Peyer's patch (tissue), 4 donors: ENCODE measurements at regions not wholly inside any gene's neighbourhood (a gene's known extent, or its start where the extent isn't known, plus 50 kb on each side); places are given as distances from the start of the nearest gene placed in this dataset.

Source experiments
- DNase-seq, 3 donors: peaks; one replicate each; pipeline ENCODE4 v3.0.0-alpha.2; 2017 to 2019
- H3K27ac ChIP-seq, 4 donors: fragments of 200-600 bp; sonication (generic); one replicate each; pipeline ENCODE4 v1.5.1; 2016 to 2019
- H3K27me3 ChIP-seq, 2 donors: fragments of 200-600 bp; sonication (generic); one replicate each; pipeline ENCODE4 v1.5.1; 2019
- H3K36me3 ChIP-seq, 3 donors: fragments of 200-600 bp; sonication (generic); one replicate each; pipeline ENCODE4 v1.5.1; 2016 to 2019
- H3K4me1 ChIP-seq, 4 donors: fragments of 200-600 bp; sonication (generic); one replicate each; pipeline ENCODE4 v1.5.1; 2016 to 2019
- H3K4me3 ChIP-seq, 4 donors: fragments of 200-600 bp; sonication (generic); 1 replicate in 3 of 4; 2 replicates in 1 of 4; pipeline ENCODE4 v1.5.1; 2016 to 2019; ENCODE audit warnings: mild to moderate bottlenecking in 1 of 4
- H3K9me3 ChIP-seq, 4 donors: fragments of 200-600 bp; sonication (generic); one replicate each; pipeline ENCODE4 v1.5.1; 2016 to 2019; ENCODE audit warnings: mild to moderate bottlenecking in 1 of 4
- POLR2A ChIP-seq, 2 donors: fragments of 450-650 bp; IDR thresholded peaks; one replicate each; pipeline ENCODE4 v1.5.1; 2017; ENCODE audit warnings: antibody characterized with exemption in 2 of 2, mild to moderate bottlenecking in 2 of 2, moderate library complexity in 2 of 2
- TF ChIP-seq, protein P1 (sequence below), 6 experiments: fragments of 450-650 bp in 4 of 6; fragments of 200-600 bp in 2 of 6; sonication (generic) in 1 of 6; IDR thresholded peaks; one replicate each; pipeline ENCODE4 v1.5.1; 2017 to 2019; ENCODE audit warnings: antibody characterized with exemption in 6 of 6, mild to moderate bottlenecking in 3 of 6, moderate library complexity in 1 of 6

DNA sequence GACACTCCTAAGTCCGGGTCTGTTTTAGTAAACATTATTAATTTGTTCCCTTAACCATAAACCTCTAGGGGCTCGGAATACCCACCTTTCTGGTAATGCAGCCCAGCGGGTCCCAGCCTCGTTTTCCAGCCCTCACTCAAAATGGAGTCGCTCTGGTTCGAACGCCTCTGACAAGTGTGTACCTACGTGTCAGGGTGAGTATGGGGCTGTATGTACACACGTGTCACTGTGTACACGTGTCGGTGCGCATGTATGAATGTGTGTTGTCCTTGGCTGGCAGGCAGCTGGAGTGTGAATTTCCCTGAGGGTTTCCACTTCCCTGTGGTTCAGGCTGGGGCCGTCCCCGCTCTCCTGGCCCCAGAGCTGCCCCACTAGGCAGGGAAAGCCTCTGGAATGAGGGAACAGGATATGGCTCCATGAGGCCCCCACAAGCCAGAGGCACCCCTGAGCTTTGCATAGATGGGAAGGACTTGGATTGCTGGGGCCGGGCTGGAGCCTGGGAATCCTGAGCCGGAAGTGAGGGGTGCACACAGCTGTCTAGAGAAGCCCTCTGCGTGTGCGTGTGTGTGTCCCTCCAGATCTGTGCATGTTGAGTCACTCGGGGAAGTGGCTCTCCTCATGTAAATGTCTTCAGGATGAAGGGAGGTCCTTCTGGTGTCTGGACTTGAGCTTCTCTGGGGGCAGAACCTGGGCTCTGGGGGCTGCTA is 160.8 kb upstream of the IER5L start:
- H3K4me1 ChIP-seq, result peaks cover 4 to 33% (median 14%) of the 10 kb centered on the region in 4 donors
- H3K9me3 ChIP-seq, result no peaks in the 10 kb centered on the region
- no peak overlapping the region for H3K4me3 ChIP-seq
- H3K27me3 ChIP-seq, result no peaks in the 10 kb centered on the region
- no peak for DNase-seq
- no peak for TF ChIP-seq POLR2A (IDR thresholded peaks at IDR 0.05)
- TF ChIP-seq, protein P1, sequence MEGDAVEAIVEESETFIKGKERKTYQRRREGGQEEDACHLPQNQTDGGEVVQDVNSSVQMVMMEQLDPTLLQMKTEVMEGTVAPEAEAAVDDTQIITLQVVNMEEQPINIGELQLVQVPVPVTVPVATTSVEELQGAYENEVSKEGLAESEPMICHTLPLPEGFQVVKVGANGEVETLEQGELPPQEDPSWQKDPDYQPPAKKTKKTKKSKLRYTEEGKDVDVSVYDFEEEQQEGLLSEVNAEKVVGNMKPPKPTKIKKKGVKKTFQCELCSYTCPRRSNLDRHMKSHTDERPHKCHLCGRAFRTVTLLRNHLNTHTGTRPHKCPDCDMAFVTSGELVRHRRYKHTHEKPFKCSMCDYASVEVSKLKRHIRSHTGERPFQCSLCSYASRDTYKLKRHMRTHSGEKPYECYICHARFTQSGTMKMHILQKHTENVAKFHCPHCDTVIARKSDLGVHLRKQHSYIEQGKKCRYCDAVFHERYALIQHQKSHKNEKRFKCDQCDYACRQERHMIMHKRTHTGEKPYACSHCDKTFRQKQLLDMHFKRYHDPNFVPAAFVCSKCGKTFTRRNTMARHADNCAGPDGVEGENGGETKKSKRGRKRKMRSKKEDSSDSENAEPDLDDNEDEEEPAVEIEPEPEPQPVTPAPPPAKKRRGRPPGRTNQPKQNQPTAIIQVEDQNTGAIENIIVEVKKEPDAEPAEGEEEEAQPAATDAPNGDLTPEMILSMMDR (IDR thresholded peaks at IDR 0.05), result no peak
- H3K36me3 ChIP-seq, result no peaks in the 10 kb centered on the region
- H3K27ac ChIP-seq, result peak overlapping the region in 3 of 4 donors; percentile 31 to 52 (median 46)

DNA sequence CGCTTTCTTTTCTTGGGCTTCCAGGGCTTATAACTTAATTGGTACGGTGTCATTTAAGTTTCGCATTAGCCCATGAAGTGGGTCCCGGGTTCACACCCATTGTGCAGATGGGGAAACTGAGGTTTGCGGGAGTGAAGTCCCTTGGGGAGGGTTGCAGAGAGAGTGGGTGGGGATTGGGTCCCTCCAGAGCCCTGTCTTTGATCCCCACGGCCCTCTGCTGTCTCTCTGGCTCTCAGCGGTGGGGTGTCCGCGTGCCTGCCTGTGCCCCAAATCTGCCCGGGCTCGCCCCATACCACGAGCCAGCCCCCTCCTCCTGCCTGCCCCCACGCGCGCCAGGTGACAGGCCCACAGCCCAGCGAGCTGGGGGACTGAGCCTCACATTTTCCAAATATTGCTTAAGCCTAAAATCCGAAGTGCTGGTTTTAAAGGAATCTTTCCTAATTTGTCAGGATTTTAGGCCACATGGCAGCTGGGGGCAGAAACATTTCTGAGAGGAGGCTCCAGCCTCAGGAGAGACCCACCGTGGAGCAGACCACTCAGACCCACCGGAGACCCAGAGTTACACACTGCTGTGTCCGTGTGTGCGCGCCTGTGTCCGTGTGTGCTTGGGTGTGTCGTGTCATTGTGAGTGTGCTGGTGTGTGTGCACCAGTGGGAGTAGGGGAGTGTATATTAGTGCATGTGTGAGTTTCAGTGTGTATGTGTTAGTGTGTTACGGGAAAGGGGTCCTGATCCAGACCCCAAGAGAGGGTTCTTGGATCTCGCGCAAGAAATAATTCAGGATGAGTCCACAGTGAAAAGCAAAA is 159.5 kb upstream of the IER5L start:
- DNase-seq, result no peak
- H3K27ac ChIP-seq, result peak overlapping the region; percentile 15 to 78 (median 58)
- TF ChIP-seq, protein P1 (IDR thresholded peaks at IDR 0.05), result no peak
- TF ChIP-seq POLR2A (IDR thresholded peaks at IDR 0.05), result no peak
- H3K9me3 ChIP-seq, result no peaks in the 10 kb centered on the region
- H3K4me3 ChIP-seq, result peak overlapping the region; percentile 25 to 41 (median 28)
- no peaks in the 10 kb centered on the region for H3K36me3 ChIP-seq
- peaks cover 6 to 35% (median 15%) of the 10 kb centered on the region in 4 donors for H3K4me1 ChIP-seq
- no peaks in the 10 kb centered on the region for H3K27me3 ChIP-seq

- TF ChIP-seq POLR2A (IDR thresholded peaks at IDR 0.05), result no peak
- TF ChIP-seq, protein P1 (IDR thresholded peaks at IDR 0.05), result no peak
- Histone ChIP-seq H3K9me3 (no peaks in the 10 kb centered on the region), H3K36me3 (no peaks in the 10 kb centered on the region), H3K4me1 (peaks cover 6 to 35% (median 15%) of the 10 kb centered on the region in 4 donors), H3K27me3 (no peaks in the 10 kb centered on the region), H3K4me3 (peak overlapping the region; percentile 25 to 41 (median 28)), H3K27ac (peak overlapping the region; percentile 15 to 78 (median 58))
- DNase-seq, result peak in 1 of 3 donors; percentile 55
Measured at GRCh38 chr9:129336601-129337331, 158.7 kb upstream of the IER5L start.

DNA sequence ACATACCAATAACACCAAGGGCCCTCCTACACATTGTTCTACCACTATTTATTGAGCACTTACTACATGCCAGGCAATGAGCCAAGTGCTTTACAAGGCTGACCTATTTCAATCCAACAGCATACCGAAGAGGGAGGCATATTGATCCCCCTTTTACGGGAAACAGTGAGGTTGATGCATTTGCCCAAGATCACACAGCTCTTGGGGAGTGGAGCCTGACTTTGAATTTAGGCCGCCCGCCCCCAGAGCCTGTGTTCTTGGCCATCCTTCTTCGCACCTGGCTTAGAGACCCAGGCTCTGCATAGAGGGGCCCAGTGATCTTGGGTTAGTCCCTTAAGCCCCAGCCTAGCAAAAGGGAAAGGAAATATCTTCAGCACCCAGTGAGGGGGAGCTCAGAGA is 158.1 kb upstream of the IER5L start:
- no peak for DNase-seq
- Histone ChIP-seq H3K27ac (peak overlapping the region; percentile 15 to 78 (median 58)), H3K36me3 (no peaks in the 10 kb centered on the region), H3K4me3 (peak overlapping the region; percentile 25 to 41 (median 28)), H3K27me3 (no peaks in the 10 kb centered on the region), H3K4me1 (peaks cover 6 to 35% (median 15%) of the 10 kb centered on the region in 4 donors), H3K9me3 (no peaks in the 10 kb centered on the region)
- TF ChIP-seq, protein P1 (IDR thresholded peaks at IDR 0.05), result no peak
- TF ChIP-seq POLR2A (IDR thresholded peaks at IDR 0.05), result no peak

- Histone ChIP-seq H3K27me3 (no peaks in the 10 kb centered on the region), H3K4me1 (peaks cover 6 to 35% (median 15%) of the 10 kb centered on the region in 4 donors), H3K9me3 (peaks cover 0 to 3% (median 0%) of the 10 kb centered on the region in 4 donors), H3K27ac (peak overlapping the region in 3 of 4 donors; percentile 35 to 78 (median 53)), H3K36me3 (no peaks in the 10 kb centered on the region), H3K4me3 (no peak overlapping the region)
- TF ChIP-seq, protein P1 (IDR thresholded peaks at IDR 0.05), result no peak
- TF ChIP-seq POLR2A (IDR thresholded peaks at IDR 0.05), result no peak
- DNase-seq, result no peak
Measured at GRCh38 chr9:129335464-129336129, 157.5 kb upstream of the IER5L start.
